ENCODE measurements at regions not wholly inside any gene's neighbourhood (a gene's known extent, or its start where the extent isn't known, plus 50 kb on each side); places are given as distances from the start of the nearest gene placed in this dataset.

DNA sequence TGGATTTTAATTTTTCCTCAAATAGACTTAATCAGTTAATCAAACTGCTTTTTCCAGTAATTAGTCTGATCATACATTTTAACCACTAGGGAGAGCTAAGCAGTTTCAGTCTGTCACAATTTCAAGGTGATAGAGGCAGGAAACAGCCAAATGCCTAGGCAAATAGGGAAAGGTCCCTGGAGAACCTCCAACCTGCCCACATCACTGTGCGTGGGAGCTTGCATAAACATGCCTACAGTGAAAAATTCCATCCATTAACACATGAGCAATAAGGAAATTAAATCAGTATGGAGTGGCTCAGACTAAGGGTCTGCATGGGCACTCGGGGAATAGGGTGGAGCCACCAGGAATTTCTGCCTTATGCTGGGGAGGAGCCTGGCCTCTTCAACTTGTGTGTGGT, 74.6 kb downstream of the AASDHPPT start:
- H3K4me3 ChIP-seq (ENCODE audit: low read depth, low read length) = no peak overlapping the region
- TF ChIP-seq, protein P1, sequence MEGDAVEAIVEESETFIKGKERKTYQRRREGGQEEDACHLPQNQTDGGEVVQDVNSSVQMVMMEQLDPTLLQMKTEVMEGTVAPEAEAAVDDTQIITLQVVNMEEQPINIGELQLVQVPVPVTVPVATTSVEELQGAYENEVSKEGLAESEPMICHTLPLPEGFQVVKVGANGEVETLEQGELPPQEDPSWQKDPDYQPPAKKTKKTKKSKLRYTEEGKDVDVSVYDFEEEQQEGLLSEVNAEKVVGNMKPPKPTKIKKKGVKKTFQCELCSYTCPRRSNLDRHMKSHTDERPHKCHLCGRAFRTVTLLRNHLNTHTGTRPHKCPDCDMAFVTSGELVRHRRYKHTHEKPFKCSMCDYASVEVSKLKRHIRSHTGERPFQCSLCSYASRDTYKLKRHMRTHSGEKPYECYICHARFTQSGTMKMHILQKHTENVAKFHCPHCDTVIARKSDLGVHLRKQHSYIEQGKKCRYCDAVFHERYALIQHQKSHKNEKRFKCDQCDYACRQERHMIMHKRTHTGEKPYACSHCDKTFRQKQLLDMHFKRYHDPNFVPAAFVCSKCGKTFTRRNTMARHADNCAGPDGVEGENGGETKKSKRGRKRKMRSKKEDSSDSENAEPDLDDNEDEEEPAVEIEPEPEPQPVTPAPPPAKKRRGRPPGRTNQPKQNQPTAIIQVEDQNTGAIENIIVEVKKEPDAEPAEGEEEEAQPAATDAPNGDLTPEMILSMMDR (IDR thresholded peaks at IDR 0.05; ENCODE audit: insufficient read depth, low read length) = no peak
- peak; percentile 28 for DNase-seq (ENCODE audit: low read depth)

DNA sequence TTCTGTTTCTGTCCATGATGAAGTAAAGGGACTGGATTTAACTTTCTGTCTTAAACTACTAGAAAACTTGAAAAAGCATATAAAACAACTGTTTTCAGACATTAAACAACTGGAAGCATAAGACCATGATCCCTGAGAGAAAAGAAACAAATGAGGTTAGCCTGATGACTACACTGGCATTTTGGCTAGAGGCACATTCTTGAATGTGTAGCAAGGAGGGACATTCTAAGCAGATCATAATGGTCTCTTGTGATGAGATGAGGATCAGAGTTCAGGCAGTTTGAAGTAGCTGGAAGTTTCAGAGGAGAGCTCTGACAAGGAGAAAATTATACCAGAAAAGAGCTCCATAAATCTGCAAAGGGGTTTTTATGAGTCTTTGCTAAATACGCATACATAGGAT, 75.4 kb downstream of the AASDHPPT start:
- DNase-seq (ENCODE audit: low read depth) = peak; percentile 11
- H3K4me3 ChIP-seq (ENCODE audit: low read depth, low read length) = no peak overlapping the region
- TF ChIP-seq, protein P1 (IDR thresholded peaks at IDR 0.05; ENCODE audit: insufficient read depth, low read length) = no peak

DNA sequence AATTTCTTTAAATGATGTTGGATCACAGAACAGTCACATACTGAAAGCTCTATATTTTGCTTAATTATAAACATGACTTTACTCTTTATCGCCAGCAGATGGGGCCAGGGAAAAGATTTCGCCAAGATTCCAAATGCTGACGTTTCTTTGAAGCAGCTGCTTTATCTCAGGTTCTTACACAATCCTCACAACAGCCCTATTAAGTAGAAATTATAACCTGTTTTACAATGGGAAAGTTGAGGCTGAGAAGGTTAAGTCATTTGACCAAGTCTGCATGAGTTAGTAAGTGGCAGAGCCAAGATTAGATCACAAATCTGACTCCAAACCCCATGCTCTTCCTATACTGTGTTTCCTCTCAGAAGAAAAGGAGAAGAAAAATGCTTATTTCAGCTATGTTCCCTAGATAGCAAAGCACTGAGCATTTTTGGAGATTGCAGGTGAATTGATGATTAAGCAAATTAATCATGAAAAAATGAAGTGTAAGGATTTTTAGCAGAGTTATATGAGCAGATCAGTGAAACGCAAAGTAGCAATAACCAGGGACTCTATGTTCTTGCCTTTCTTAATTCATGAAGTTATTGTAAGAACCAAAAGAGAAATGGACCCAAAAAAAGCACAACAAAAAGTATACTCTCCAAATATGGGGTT, 79.0 kb downstream of the AASDHPPT start:
- peak; percentile 94 for DNase-seq (ENCODE audit: low read depth)
- TF ChIP-seq, protein P1 (IDR thresholded peaks at IDR 0.05; ENCODE audit: insufficient read depth, low read length) = peak; percentile 65
- no peak overlapping the region for H3K4me3 ChIP-seq (ENCODE audit: low read depth, low read length)

DNA sequence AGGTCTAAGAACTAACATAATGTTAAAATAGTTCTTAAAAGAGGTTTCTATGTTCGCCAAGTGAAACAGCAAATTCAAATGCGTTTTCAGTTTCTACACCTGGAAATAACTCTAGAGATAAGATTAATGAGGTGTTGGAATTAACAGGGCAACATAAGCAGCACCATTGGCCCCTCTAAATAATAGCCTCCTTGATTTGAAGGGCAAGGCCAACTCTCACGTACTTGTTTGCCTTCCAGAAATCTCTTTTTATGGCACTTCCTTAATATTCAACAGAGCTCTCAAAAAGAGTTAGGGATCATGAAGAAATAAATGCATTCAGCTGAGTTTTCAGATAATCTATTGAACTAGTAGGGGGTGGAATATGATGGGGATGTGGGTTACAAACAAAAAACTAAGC, 80.9 kb downstream of the AASDHPPT start:
- no peak overlapping the region for H3K4me3 ChIP-seq (ENCODE audit: low read depth, low read length)
- no peak for DNase-seq (ENCODE audit: low read depth)
- TF ChIP-seq, protein P1 (IDR thresholded peaks at IDR 0.05; ENCODE audit: insufficient read depth, low read length) = no peak

DNA sequence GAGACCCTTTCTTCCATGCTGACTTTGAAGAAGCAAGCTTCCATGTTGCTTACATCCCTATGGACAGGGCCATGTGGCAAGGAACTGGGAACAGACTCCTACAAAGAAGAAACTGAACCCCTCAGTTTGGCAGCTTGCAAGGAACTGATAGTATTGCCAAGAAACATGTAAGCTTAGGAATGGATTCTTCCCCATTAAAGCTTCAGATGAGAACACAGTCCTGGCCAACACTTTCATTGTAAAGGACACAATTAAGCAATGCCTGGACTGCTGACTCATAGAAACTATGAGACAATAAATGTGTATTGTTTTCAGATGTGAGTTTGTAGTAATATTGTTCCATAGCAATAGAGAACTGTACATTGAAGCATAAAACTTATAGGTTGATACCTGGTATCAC, 82.4 kb downstream of the AASDHPPT start:
- H3K4me3 ChIP-seq (ENCODE audit: low read depth, low read length) = no peak overlapping the region
- DNase-seq (ENCODE audit: low read depth) = peak; percentile 69
- TF ChIP-seq, protein P1 (IDR thresholded peaks at IDR 0.05; ENCODE audit: insufficient read depth, low read length) = no peak

DNA sequence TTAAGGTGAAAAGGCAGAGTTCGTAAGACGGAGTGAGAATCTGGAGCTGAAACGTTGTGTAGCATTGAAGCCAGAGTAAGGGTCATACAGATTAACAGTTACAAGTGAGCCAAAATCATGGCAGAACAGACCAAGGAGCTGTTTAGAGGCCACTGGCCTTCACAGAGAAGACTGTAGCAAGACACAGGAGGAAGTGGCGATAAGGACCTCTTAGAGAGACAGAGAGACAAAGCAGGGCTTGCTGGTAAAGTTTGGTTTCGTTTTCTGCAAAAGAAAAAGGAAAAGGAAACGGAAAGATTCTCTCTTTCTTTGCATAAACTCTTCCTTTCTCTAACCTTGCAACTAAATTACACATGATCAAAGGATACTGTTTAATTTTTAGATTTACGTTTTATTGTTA, 83.0 kb downstream of the AASDHPPT start:
- TF ChIP-seq, protein P1 (IDR thresholded peaks at IDR 0.05; ENCODE audit: insufficient read depth, low read length) = no peak
- no peak overlapping the region for H3K4me3 ChIP-seq (ENCODE audit: low read depth, low read length)
- DNase-seq (ENCODE audit: low read depth) = no peak
